Osteocyte (in vitro differentiated cells): ENCODE measurements at regions not wholly inside any gene's neighbourhood (a gene's known extent, or its start where the extent isn't known, plus 50 kb on each side); places are given as distances from the start of the nearest gene placed in this dataset.

Experiments used
- DNase-seq: peaks from one replicate; pipeline ENCODE4 v3.0.0; 2021; ENCODE audit warnings: mixed read lengths; ENCODE audit not compliant: unreplicated experiment; ENCODE audit errors: extremely low spot score
- H3K27ac Mint-ChIP-seq: one replicate; pipeline ENCODE4 v1.8.0; 2021; ENCODE audit warnings: mild to moderate bottlenecking, mixed read lengths; ENCODE audit not compliant: unreplicated experiment
- H3K27me3 Mint-ChIP-seq: one replicate; pipeline ENCODE4 v1.8.0; 2021; ENCODE audit warnings: mixed read lengths; ENCODE audit not compliant: unreplicated experiment
- H3K36me3 Mint-ChIP-seq: one replicate; pipeline ENCODE4 v1.8.0; 2021; ENCODE audit warnings: mixed read lengths; ENCODE audit not compliant: unreplicated experiment
- H3K4me1 Mint-ChIP-seq: one replicate; pipeline ENCODE4 v1.8.0; 2021; ENCODE audit warnings: mixed read lengths; ENCODE audit not compliant: unreplicated experiment
- H3K4me3 Mint-ChIP-seq: one replicate; pipeline ENCODE4 v1.8.0; 2021; ENCODE audit warnings: mild to moderate bottlenecking, moderate library complexity, mixed read lengths; ENCODE audit not compliant: unreplicated experiment
- H3K9me3 Mint-ChIP-seq: one replicate; pipeline ENCODE4 v1.8.0; 2021; ENCODE audit warnings: mixed read lengths; ENCODE audit not compliant: unreplicated experiment
- TF ChIP-seq, protein P1 (sequence below): fragments of 200-600 bp; sonication (generic); IDR thresholded peaks from 2 replicates; pipeline ENCODE4 v1.5.0; 2021; ENCODE audit warnings: antibody characterized with exemption, mild to moderate bottlenecking, moderate library complexity

DNA sequence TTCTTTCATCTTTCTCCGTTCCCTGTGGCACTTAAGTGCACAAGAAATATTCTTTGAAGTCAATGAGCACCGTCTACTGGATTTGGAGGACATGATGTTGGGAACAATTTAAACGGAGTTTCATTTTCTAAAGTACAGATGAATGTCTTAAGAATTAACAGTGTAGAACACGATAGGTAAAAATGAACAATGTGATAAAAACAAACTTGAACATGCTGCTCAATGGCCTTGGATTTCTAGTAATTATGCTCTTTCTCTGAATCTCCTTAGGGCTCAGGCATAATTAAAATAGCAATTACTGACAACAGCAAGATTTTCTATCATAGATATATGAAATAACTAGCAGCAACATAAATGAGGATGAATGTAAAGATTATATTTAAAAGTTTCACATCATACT, 142.2 kb upstream of the CDH6 start:
- H3K27me3 Mint-ChIP-seq, result no peaks in the 10 kb centered on the region
- H3K36me3 Mint-ChIP-seq, result no peaks in the 10 kb centered on the region
- H3K9me3 Mint-ChIP-seq, result peaks cover 11% of the 10 kb centered on the region
- no peak for DNase-seq
- H3K4me3 Mint-ChIP-seq, result no peak overlapping the region
- H3K27ac Mint-ChIP-seq, result no peak overlapping the region
- H3K4me1 Mint-ChIP-seq, result peaks cover 18% of the 10 kb centered on the region
- TF ChIP-seq, protein P1, sequence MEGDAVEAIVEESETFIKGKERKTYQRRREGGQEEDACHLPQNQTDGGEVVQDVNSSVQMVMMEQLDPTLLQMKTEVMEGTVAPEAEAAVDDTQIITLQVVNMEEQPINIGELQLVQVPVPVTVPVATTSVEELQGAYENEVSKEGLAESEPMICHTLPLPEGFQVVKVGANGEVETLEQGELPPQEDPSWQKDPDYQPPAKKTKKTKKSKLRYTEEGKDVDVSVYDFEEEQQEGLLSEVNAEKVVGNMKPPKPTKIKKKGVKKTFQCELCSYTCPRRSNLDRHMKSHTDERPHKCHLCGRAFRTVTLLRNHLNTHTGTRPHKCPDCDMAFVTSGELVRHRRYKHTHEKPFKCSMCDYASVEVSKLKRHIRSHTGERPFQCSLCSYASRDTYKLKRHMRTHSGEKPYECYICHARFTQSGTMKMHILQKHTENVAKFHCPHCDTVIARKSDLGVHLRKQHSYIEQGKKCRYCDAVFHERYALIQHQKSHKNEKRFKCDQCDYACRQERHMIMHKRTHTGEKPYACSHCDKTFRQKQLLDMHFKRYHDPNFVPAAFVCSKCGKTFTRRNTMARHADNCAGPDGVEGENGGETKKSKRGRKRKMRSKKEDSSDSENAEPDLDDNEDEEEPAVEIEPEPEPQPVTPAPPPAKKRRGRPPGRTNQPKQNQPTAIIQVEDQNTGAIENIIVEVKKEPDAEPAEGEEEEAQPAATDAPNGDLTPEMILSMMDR, result no peak

DNA sequence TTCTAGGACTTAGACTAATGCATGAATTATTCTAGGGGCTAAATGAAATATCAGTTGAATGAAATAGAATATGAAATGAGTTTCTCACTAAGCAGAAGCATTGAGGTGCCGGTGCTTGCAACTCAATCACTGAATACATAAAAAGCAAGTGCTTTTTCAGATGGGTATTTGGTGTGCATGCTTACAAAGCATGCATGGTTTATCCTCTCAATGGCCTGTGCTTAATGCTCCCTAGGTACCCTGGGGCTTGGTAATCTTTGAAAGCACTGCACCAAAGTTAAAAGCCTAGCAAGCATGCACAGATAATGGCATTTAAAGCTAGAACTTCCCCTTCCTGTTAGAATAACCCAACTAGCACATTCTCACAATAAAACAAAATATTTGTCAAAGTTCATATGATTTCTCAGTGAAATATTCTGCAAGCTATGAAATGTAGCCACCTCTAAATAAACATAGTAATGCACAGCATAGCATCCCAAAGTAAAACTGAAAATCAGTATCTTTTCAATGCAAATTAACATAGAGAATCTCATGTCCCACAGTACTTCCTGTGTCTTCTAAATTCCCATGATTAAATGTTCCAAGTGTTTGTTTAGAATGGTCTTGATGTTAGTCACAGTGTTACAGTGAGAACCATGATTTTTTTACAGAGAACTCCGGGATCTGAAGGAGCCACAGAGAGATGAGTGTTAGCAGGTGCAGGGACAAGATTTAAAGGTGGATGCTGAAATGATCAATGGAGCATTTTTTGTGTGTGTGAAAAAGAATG, 143.4 kb upstream of the CDH6 start:
- Mint-ChIP-seq H3K27me3 (no peaks in the 10 kb centered on the region), H3K9me3 (peaks cover 4% of the 10 kb centered on the region), H3K4me3 (no peak overlapping the region), H3K4me1 (peaks cover 18% of the 10 kb centered on the region), H3K27ac (peak overlapping the region; percentile 38), H3K36me3 (no peaks in the 10 kb centered on the region)
- TF ChIP-seq, protein P1, result no peak
- DNase-seq, result no peak

DNA sequence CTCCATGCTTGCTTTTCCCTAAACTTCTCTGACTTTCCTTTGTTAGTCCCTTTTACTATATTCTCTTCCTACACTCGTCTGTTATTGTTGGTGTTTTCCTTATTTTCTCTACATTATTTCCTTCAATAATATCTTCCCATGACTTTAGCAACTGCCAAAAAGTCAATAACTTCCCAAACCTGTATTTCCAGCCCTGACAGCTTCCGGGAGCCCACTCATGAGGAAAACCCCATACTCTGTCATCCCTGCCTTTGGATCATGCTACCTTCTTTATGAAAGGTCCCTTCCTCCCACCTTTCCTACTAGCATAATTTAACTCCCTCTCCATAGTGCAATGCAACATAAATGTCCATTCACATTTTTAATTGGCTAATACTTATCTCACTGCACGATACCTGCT, 144.0 kb upstream of the CDH6 start:
- Mint-ChIP-seq H3K9me3 (peaks cover 4% of the 10 kb centered on the region), H3K4me1 (peaks cover 18% of the 10 kb centered on the region), H3K36me3 (no peaks in the 10 kb centered on the region), H3K27ac (no peak overlapping the region), H3K27me3 (no peaks in the 10 kb centered on the region), H3K4me3 (no peak overlapping the region)
- no peak for DNase-seq
- TF ChIP-seq, protein P1, result no peak

DNA sequence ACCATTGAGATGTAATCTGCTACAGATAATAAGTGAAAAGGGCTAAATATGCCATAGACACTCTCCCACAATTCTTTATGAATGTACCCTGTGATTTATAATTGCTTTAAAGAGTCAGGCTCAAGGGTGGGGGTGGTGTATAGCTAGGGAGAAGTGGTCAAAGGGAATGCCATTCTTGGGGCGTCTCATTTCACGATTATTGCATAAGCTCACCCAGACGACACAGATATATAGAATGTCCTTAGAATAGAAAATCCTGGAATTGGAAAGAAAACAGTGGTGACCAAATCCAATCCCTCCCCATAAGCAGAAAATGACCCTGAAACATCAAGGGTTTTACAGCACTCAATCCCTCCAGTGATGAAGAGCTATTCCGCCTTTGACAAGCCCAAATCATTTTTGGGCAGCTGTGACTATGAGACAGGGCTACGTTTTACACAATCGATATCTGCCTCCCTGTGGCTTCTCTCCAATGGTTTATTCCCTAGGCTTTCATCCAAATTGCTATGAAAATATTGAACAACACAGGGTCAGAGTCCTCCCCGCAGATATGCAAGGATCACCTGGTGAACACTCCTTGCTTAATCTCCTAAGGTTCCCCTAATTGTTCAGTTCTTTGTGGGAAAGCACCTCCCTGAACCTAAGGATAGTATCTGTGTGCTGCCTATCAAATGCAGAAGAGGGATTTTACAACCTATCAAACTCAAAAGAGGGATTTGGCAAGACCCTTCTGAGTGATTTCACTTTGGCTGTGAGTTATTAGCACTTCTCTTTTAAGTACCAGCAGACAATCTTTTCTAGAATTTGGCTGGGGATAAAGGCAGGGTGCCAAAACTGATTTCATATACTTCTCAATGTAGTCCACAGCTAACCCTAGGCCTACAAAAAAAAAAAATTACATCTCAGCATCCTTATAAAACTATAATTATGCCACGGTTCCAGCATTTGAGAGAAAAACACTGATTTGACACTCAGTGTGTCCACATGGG, 144.9 kb upstream of the CDH6 start:
- Mint-ChIP-seq H3K9me3 (peaks cover 4% of the 10 kb centered on the region), H3K4me3 (no peak overlapping the region), H3K27me3 (no peaks in the 10 kb centered on the region), H3K27ac (no peak overlapping the region), H3K36me3 (no peaks in the 10 kb centered on the region), H3K4me1 (peaks cover 18% of the 10 kb centered on the region)
- TF ChIP-seq, protein P1, result no peak
- DNase-seq, result no peak

DNA sequence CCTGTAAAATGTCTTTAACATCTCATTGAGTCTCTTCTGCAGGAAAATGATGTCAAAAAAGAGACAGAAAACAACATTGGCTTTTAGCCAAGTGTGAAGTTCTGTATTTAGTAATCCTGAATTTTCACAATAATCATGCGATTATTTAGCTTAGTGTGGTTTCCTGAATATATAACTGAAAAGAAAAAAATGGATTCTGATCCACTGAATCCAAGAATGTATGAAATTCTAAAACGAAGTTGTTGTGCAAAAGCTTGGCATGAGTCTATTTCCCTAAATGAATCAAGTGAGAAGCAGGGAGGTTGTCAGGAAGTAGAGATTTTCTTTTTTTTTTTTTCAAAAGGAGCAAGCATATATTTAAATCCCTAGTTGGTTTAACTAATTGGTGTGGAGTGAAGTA, 145.9 kb upstream of the CDH6 start:
- TF ChIP-seq, protein P1, result no peak
- no peak overlapping the region for H3K27ac Mint-ChIP-seq
- H3K4me1 Mint-ChIP-seq, result peaks cover 18% of the 10 kb centered on the region
- H3K9me3 Mint-ChIP-seq, result peaks cover 4% of the 10 kb centered on the region
- no peaks in the 10 kb centered on the region for H3K27me3 Mint-ChIP-seq
- no peak for DNase-seq
- H3K4me3 Mint-ChIP-seq, result no peak overlapping the region
- H3K36me3 Mint-ChIP-seq, result no peaks in the 10 kb centered on the region
